Hepatocyte (in vitro differentiated cells): ENCODE measurements at regions not wholly inside any gene's neighbourhood (a gene's known extent, or its start where the extent isn't known, plus 50 kb on each side); places are given as distances from the start of the nearest gene placed in this dataset.

Experiments
- DNase-seq: peaks from one replicate; pipeline ENCODE4 v3.0.0-alpha.2; 2016; ENCODE audit warnings: low spot score
- H2AFZ ChIP-seq: fragments of 200-600 bp; sonication (generic); 2 replicates; pipeline ENCODE4 v1.6.0; 2016; ENCODE audit warnings: antibody characterized with exemption, mild to moderate bottlenecking
- H3K27ac ChIP-seq: fragments of 200-600 bp; sonication (generic); 2 replicates; pipeline ENCODE4 v1.5.1; 2016; ENCODE audit warnings: mild to moderate bottlenecking
- H3K27me3 ChIP-seq: fragments of 200-600 bp; sonication (generic); 2 replicates; pipeline ENCODE4 v1.6.1; 2016
- H3K36me3 ChIP-seq: fragments of 200-600 bp; sonication (generic); replicated peaks from 2 replicates; pipeline ENCODE4 v1.5.1; 2016; ENCODE audit warnings: low read depth; ENCODE audit not compliant: insufficient read depth
- H3K4me1 ChIP-seq: fragments of 200-600 bp; sonication (generic); 2 replicates; pipeline ENCODE4 v1.5.1; 2016; ENCODE audit warnings: mild to moderate bottlenecking, moderate library complexity; ENCODE audit not compliant: insufficient read depth
- H3K4me2 ChIP-seq: fragments of 200-600 bp; sonication (generic); 2 replicates; pipeline ENCODE4 v1.6.0; 2016
- H3K4me3 ChIP-seq: fragments of 200-600 bp; sonication (generic); 2 replicates; pipeline ENCODE4 v1.5.1; 2016; ENCODE audit warnings: mild to moderate bottlenecking
- H3K79me2 ChIP-seq: fragments of 200-600 bp; sonication (generic); 2 replicates; pipeline ENCODE4 v1.6.0; 2017; ENCODE audit warnings: mild to moderate bottlenecking
- H3K9me2 ChIP-seq: fragments of 200-600 bp; sonication (generic); replicated peaks from 2 replicates; pipeline ENCODE4 v1.6.0; 2017; ENCODE audit warnings: mild to moderate bottlenecking; ENCODE audit not compliant: insufficient read depth
- H3K9me3 ChIP-seq: fragments of 200-600 bp; sonication (generic); 2 replicates; pipeline ENCODE4 v1.5.1; 2016; ENCODE audit warnings: low read depth, mild to moderate bottlenecking
- H4K20me1 ChIP-seq: fragments of 200-600 bp; sonication (generic); 2 replicates; pipeline ENCODE4 v1.6.0; 2016; ENCODE audit warnings: mild to moderate bottlenecking; ENCODE audit not compliant: insufficient read depth, poor library complexity, severe bottlenecking
- EZH2 ChIP-seq: fragments of 200-600 bp; sonication (generic); IDR thresholded peaks from 2 replicates; pipeline ENCODE4 v1.6.1; 2016; ENCODE audit warnings: antibody characterized with exemption, mild to moderate bottlenecking, borderline replicate concordance
- EZH2phosphoT487 ChIP-seq: fragments of 200-600 bp; sonication (generic); IDR thresholded peaks from one replicate; pipeline ENCODE4 v1.6.1; 2018; ENCODE audit warnings: antibody characterized with exemption, mild to moderate bottlenecking, low read depth, moderate library complexity; ENCODE audit not compliant: unreplicated experiment, severe bottlenecking
- WGBS: methylation state at CpG from one replicate; pipeline ENCODE4 v1.1.6; 2016; ENCODE audit warnings: low lambda C conversion rate; ENCODE audit errors: missing lambda C conversion rate; 5-methylcytosine and 5-hydroxymethylcytosine counted together
- TF ChIP-seq, protein P1 (sequence below): fragments of 200-600 bp; sonication (generic); IDR thresholded peaks from 2 replicates; pipeline ENCODE4 v1.5.1; 2016; ENCODE audit warnings: antibody characterized with exemption, mild to moderate bottlenecking; ENCODE audit not compliant: poor library complexity

DNA sequence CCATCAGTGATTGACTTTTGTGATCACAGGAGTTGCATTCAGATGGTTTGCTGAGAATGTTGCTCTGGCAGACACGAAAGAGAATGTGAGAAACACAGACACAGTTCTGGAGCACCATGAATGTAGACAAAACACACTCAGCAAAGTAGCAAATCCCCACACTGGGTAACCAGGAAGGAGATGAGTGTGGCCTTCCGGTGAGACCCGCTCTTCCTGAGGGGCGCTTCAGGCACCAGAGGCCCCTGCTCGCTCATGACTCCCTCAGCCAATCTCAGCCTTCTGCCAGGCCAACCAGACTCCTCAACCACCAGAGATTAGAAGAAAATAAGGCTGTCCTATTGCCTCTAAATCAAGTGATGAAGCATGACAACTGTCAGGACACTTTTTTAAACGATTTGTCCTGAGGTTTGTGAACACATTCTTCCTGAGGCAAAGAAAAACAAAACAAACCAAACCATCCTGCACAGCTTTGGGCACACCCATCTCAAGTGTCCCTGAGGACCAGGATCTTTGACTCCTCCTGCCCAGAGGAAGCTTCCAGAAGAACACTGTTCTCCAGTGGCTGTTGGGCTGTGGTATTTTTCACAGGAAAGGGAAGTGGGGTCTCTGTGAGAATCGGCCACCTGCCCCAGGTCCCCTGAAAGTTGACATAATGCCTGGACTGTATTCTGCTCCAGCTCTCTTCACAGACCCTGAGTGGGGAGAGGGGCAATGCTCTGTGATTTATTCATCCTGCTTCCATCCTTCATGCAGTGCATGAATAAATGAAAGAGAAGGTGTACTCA lies 152.8 kb downstream of the BCL11A start:
- H3K9me2 ChIP-seq: no peaks in the 10 kb centered on the region
- H3K36me3 ChIP-seq: no peaks in the 10 kb centered on the region
- no peaks in the 10 kb centered on the region for H4K20me1 ChIP-seq
- no peaks in the 10 kb centered on the region for H3K79me2 ChIP-seq
- H3K27ac ChIP-seq: no peak overlapping the region
- no peak for TF ChIP-seq EZH2phosphoT487
- no peak for TF ChIP-seq EZH2
- TF ChIP-seq, protein P1, sequence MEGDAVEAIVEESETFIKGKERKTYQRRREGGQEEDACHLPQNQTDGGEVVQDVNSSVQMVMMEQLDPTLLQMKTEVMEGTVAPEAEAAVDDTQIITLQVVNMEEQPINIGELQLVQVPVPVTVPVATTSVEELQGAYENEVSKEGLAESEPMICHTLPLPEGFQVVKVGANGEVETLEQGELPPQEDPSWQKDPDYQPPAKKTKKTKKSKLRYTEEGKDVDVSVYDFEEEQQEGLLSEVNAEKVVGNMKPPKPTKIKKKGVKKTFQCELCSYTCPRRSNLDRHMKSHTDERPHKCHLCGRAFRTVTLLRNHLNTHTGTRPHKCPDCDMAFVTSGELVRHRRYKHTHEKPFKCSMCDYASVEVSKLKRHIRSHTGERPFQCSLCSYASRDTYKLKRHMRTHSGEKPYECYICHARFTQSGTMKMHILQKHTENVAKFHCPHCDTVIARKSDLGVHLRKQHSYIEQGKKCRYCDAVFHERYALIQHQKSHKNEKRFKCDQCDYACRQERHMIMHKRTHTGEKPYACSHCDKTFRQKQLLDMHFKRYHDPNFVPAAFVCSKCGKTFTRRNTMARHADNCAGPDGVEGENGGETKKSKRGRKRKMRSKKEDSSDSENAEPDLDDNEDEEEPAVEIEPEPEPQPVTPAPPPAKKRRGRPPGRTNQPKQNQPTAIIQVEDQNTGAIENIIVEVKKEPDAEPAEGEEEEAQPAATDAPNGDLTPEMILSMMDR: no peak
- H3K4me1 ChIP-seq: peaks cover 3% of the 10 kb centered on the region
- H2AFZ ChIP-seq: no peak overlapping the region
- 86% methylated on average over 7 of the region's 7 CpGs for WGBS
- H3K4me3 ChIP-seq: no peak overlapping the region
- no peaks in the 10 kb centered on the region for H3K27me3 ChIP-seq
- no peak for DNase-seq
- H3K4me2 ChIP-seq: no peak overlapping the region
- H3K9me3 ChIP-seq: no peaks in the 10 kb centered on the region

DNA sequence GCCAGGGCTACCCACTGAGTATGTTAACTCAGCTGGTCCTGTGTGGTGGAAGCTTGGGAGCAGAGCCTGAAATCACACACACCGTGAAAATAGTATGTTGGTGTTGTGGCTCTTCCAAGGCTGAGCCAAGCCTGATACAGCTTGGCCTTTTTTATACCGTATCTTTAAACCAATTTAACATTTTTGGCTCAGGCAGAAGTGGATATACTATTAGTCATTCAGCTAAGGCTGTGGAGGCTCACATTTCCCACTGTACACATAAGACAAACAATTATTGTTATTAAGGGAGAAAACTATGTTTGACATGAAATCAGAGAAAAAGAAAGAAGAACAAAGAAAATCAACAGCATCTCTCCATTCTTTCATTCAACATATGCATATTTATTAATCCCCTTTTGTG lies 159.0 kb downstream of the BCL11A start:
- no peak for TF ChIP-seq EZH2
- TF ChIP-seq EZH2phosphoT487: no peak
- Histone ChIP-seq H3K79me2 (no peaks in the 10 kb centered on the region), H3K36me3 (no peaks in the 10 kb centered on the region), H3K4me3 (no peak overlapping the region), H2AFZ (no peak overlapping the region), H3K9me2 (no peaks in the 10 kb centered on the region), H3K27ac (no peak overlapping the region), H3K4me2 (no peak overlapping the region), H3K27me3 (no peaks in the 10 kb centered on the region), H3K9me3 (no peaks in the 10 kb centered on the region), H3K4me1 (no peaks in the 10 kb centered on the region), H4K20me1 (no peaks in the 10 kb centered on the region)
- DNase-seq: no peak
- WGBS: 77% methylated on average over 2 of the region's 2 CpGs

DNA sequence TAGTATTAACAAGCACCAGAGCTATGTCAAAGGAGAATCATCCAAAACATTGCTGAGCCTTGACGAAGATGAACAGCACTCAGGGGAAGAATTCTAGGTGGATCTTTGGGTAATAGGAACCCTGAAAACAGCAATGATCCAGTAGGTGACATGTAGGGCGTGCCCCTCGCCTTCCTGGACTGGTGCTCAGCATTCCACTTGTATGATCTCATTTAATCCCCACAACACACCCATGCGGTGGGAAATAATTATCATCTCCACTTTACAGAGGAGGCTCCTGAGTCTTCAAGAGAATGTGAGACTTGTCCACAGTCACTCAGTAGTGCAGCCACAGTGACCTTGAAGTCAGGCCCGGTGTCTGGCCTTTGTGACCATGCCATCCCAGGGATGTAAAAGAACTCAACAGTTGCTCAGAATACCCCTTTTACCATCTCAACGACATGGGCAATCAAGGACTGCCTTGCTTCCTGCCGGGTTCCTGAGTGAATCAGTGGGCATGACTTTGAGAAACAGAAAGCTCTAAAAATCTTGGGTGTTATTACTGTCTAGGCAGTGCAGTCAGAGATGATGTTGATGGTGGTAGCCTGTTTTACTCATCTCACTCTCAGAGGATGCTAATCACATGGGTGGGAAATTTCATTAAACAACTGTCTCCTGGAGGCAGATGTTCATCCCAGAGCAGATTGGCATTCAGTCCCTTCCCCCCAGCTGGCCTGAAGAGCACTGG lies 161.6 kb downstream of the BCL11A start:
- no peaks in the 10 kb centered on the region for H3K9me3 ChIP-seq
- DNase-seq: no peak
- no peaks in the 10 kb centered on the region for H3K36me3 ChIP-seq
- 89% methylated on average over 7 of the region's 7 CpGs for whole genome bisulfite sequencing
- no peaks in the 10 kb centered on the region for H4K20me1 ChIP-seq
- H2AFZ ChIP-seq: no peak overlapping the region
- no peaks in the 10 kb centered on the region for H3K4me1 ChIP-seq
- H3K4me2 ChIP-seq: no peak overlapping the region
- H3K27ac ChIP-seq: no peak overlapping the region
- no peak overlapping the region for H3K4me3 ChIP-seq
- H3K79me2 ChIP-seq: no peaks in the 10 kb centered on the region
- no peaks in the 10 kb centered on the region for H3K27me3 ChIP-seq
- H3K9me2 ChIP-seq: no peaks in the 10 kb centered on the region
- TF ChIP-seq EZH2phosphoT487: no peak
- TF ChIP-seq, protein P1: no peak
- no peak for TF ChIP-seq EZH2

DNA sequence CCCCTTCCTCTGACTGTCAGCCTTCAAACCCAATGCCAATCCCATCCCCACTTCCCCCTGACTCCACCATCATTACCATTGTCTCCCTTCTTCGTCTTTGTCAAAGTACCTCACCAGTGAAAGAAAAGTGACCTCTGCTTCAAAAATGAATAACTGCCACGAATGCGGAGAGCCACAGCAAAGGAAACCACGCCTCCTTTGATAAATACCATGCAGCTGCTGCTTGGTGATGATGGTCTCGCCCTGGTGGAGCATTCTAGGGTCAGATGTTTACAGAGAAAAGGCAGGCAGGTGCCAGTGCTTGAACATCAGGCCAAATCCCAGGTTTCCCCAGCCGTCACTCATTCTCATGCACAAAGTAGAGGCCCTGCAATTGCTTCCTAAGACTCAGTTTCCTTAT lies 162.2 kb downstream of the BCL11A start:
- Histone ChIP-seq H3K27ac (no peak overlapping the region), H3K36me3 (no peaks in the 10 kb centered on the region), H3K79me2 (no peaks in the 10 kb centered on the region), H3K9me3 (no peaks in the 10 kb centered on the region), H4K20me1 (no peaks in the 10 kb centered on the region), H3K4me3 (no peak overlapping the region), H3K4me1 (no peaks in the 10 kb centered on the region), H2AFZ (no peak overlapping the region), H3K9me2 (no peaks in the 10 kb centered on the region), H3K4me2 (no peak overlapping the region), H3K27me3 (no peaks in the 10 kb centered on the region)
- TF ChIP-seq, protein P1: no peak
- no peak for TF ChIP-seq EZH2
- no peak for TF ChIP-seq EZH2phosphoT487
- 92% methylated on average over 6 of the region's 6 CpGs for WGBS
- no peak for DNase-seq
